CD14-positive monocyte (primary cell): ENCODE measurements at regions not wholly inside any gene's neighbourhood (a gene's known extent, or its start where the extent isn't known, plus 50 kb on each side); places are given as distances from the start of the nearest gene placed in this dataset.

ENCODE experiments used
- DNase-seq, 3 donors: peaks; one replicate each; pipeline ENCODE4 v3.0.0-alpha.2; 2011 to 2022
- H2AFZ ChIP-seq: 2 replicates; pipeline ENCODE4 v1.6.0; 2012; ENCODE audit warnings: mild to moderate bottlenecking, low read depth, low read length, inconsistent platforms; ENCODE audit not compliant: insufficient read depth, poor library complexity, severe bottlenecking
- H3K27ac ChIP-seq, 2 donors: 1 replicate in 1 of 2; 2 replicates in 1 of 2; pipeline ENCODE4 v1.5.1; 2012 to 2013; ENCODE audit warnings: low read length in 2 of 2, control low read depth in 1 of 2, inconsistent platforms in 1 of 2, low read depth in 1 of 2, mild to moderate bottlenecking in 1 of 2
- H3K27me3 ChIP-seq, 2 donors: one replicate each; pipeline versions ENCODE4 v1.6.0 to v1.6.1; 2011 to 2013; ENCODE audit warnings: low read length in 2 of 2; ENCODE audit not compliant: control insufficient read depth in 2 of 2, insufficient read depth in 2 of 2
- H3K36me3 ChIP-seq, 2 donors: replicated peaks in 1 of 2; 1 replicate in 1 of 2; 2 replicates in 1 of 2; pipeline versions ENCODE4 v1.5.1 to v1.6.1; 2012 to 2013; ENCODE audit warnings: low read length in 2 of 2, control low read depth in 1 of 2, inconsistent platforms in 1 of 2, mild to moderate bottlenecking in 1 of 2; ENCODE audit not compliant: insufficient read depth in 2 of 2, control insufficient read depth in 1 of 2
- H3K4me1 ChIP-seq, 2 donors: 1 replicate in 1 of 2; 2 replicates in 1 of 2; pipeline versions ENCODE4 v1.5.1 to v1.6.1; 2012 to 2013; ENCODE audit warnings: low read length in 2 of 2, control low read depth in 1 of 2, inconsistent platforms in 1 of 2, mild to moderate bottlenecking in 1 of 2, moderate library complexity in 1 of 2; ENCODE audit not compliant: insufficient read depth in 2 of 2, control insufficient read depth in 1 of 2
- H3K4me2 ChIP-seq: replicated peaks from 2 replicates; pipeline ENCODE3; 2012; ENCODE audit warnings: low read length, moderate library complexity, mild to moderate bottlenecking; ENCODE audit not compliant: poor library complexity, severe bottlenecking; ENCODE audit errors: extremely low read depth
- H3K4me3 ChIP-seq, 3 experiments: fragments of 200-600 bp in 1 of 3; sonication (generic) in 1 of 3; replicated peaks in 1 of 3; 1 replicate in 2 of 3; 2 replicates in 1 of 3; pipeline ENCODE4 v1.5.1; 2011 to 2013; ENCODE audit warnings: low read length in 3 of 3, mild to moderate bottlenecking in 3 of 3, control low read depth in 2 of 3, low read depth in 2 of 3, inconsistent platforms in 1 of 3, moderate library complexity in 1 of 3
- H3K79me2 ChIP-seq: 2 replicates; pipeline ENCODE4 v1.6.0; 2012; ENCODE audit warnings: mild to moderate bottlenecking, control low read depth, inconsistent platforms, low read length, moderate library complexity; ENCODE audit not compliant: insufficient read depth
- H3K9ac ChIP-seq: 2 replicates; pipeline ENCODE4 v1.6.0; 2017; ENCODE audit warnings: low read length, mild to moderate bottlenecking; ENCODE audit not compliant: insufficient read depth, poor library complexity, severe bottlenecking
- H3K9me3 ChIP-seq, 2 donors: replicated peaks in 1 of 2; 1 replicate in 1 of 2; 2 replicates in 1 of 2; pipeline versions ENCODE4 v1.5.1 to v1.6.1; 2012 to 2013; ENCODE audit warnings: low read length in 2 of 2, control low read depth in 1 of 2; ENCODE audit not compliant: control insufficient read depth in 1 of 2, insufficient read depth in 1 of 2
- H4K20me1 ChIP-seq: 2 replicates; pipeline ENCODE4 v1.6.0; 2012; ENCODE audit warnings: mild to moderate bottlenecking, low read length, control low read depth, moderate library complexity; ENCODE audit not compliant: insufficient read depth
- H3K27ac Mint-ChIP-seq, 7 donors: one replicate each; pipeline ENCODE4 v1.8.0; 2020; ENCODE audit warnings: mild to moderate bottlenecking in 7 of 7, mixed read lengths in 7 of 7, moderate library complexity in 6 of 7, inconsistent platforms in 2 of 7
- H3K27me3 Mint-ChIP-seq, 3 donors: one replicate each; pipeline ENCODE4 v1.8.0; 2021 to 2022; ENCODE audit warnings: low read depth in 3 of 3, mild to moderate bottlenecking in 3 of 3, mixed read lengths in 3 of 3, moderate library complexity in 3 of 3, inconsistent platforms in 1 of 3
- H3K36me3 Mint-ChIP-seq, 2 donors: one replicate each; pipeline ENCODE4 v1.8.0; 2020; ENCODE audit warnings: mixed read lengths in 2 of 2, inconsistent platforms in 1 of 2, mild to moderate bottlenecking in 1 of 2
- H3K4me1 Mint-ChIP-seq: one replicate; pipeline ENCODE4 v1.8.0; 2020; ENCODE audit warnings: mild to moderate bottlenecking, mixed read lengths
- H3K4me3 Mint-ChIP-seq, 2 donors: one replicate each; pipeline ENCODE4 v1.8.0; 2020; ENCODE audit warnings: mild to moderate bottlenecking in 2 of 2, mixed read lengths in 2 of 2, moderate library complexity in 1 of 2
- H3K9me3 Mint-ChIP-seq, 7 donors: one replicate each; pipeline ENCODE4 v1.8.0; 2020 to 2022; ENCODE audit warnings: mixed read lengths in 7 of 7, mild to moderate bottlenecking in 6 of 7, moderate library complexity in 6 of 7, inconsistent platforms in 2 of 7
- WGBS: methylation state at CpG from one replicate; pipeline ENCODE4 v1.1.5; 2013; ENCODE audit warnings: missing lambda C conversion rate; ENCODE audit not compliant: insufficient coverage; 5-methylcytosine and 5-hydroxymethylcytosine counted together
- intact Hi-C, 2 donors: fragments of 100-400 bp; cut with micrococcal nuclease; formaldehyde crosslinking; loops; one replicate each; pipeline versions ENCODE4 v1.15.0 to v1.15.1; 2023
- TF ChIP-seq, protein P1 (sequence below): fragments of 200-600 bp; IDR thresholded peaks from one replicate; pipeline ENCODE4 v1.8.0; 2022; ENCODE audit warnings: antibody characterized with exemption, mild to moderate bottlenecking

- H3K27ac ChIP-seq: no peak overlapping the region
- 90% methylated on average over 4 of the region's 4 CpGs for WGBS
- no peaks in the 10 kb centered on the region for H3K4me1 ChIP-seq
- no peaks in the 10 kb centered on the region for H3K27me3 ChIP-seq
- H3K9me3 Mint-ChIP-seq: peaks cover 0 to 2% (median 0%) of the 10 kb centered on the region in 7 donors
- no peak overlapping the region for H3K4me3 ChIP-seq
- no peak overlapping the region for H3K9ac ChIP-seq
- no peaks in the 10 kb centered on the region for H3K36me3 ChIP-seq
- no peak overlapping the region for H3K4me3 Mint-ChIP-seq
- no peaks in the 10 kb centered on the region for H3K79me2 ChIP-seq
- H3K27me3 Mint-ChIP-seq: peaks cover 2 to 5% (median 4%) of the 10 kb centered on the region in 3 donors
- H2AFZ ChIP-seq: no peak overlapping the region
- no peaks in the 10 kb centered on the region for H3K4me1 Mint-ChIP-seq
- no peaks in the 10 kb centered on the region for H4K20me1 ChIP-seq
- no peaks in the 10 kb centered on the region for H3K9me3 ChIP-seq
- H3K27ac Mint-ChIP-seq: no peak overlapping the region
- no peak overlapping the region for H3K4me2 ChIP-seq
- H3K36me3 Mint-ChIP-seq: no peaks in the 10 kb centered on the region
- DNase-seq: no peak
- intact Hi-C loops: no loop called here
- TF ChIP-seq, protein P1, sequence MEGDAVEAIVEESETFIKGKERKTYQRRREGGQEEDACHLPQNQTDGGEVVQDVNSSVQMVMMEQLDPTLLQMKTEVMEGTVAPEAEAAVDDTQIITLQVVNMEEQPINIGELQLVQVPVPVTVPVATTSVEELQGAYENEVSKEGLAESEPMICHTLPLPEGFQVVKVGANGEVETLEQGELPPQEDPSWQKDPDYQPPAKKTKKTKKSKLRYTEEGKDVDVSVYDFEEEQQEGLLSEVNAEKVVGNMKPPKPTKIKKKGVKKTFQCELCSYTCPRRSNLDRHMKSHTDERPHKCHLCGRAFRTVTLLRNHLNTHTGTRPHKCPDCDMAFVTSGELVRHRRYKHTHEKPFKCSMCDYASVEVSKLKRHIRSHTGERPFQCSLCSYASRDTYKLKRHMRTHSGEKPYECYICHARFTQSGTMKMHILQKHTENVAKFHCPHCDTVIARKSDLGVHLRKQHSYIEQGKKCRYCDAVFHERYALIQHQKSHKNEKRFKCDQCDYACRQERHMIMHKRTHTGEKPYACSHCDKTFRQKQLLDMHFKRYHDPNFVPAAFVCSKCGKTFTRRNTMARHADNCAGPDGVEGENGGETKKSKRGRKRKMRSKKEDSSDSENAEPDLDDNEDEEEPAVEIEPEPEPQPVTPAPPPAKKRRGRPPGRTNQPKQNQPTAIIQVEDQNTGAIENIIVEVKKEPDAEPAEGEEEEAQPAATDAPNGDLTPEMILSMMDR: no peak
Measured at GRCh38 chr16:8519179-8519578, 71.1 kb downstream of the TMEM114 start.

DNA sequence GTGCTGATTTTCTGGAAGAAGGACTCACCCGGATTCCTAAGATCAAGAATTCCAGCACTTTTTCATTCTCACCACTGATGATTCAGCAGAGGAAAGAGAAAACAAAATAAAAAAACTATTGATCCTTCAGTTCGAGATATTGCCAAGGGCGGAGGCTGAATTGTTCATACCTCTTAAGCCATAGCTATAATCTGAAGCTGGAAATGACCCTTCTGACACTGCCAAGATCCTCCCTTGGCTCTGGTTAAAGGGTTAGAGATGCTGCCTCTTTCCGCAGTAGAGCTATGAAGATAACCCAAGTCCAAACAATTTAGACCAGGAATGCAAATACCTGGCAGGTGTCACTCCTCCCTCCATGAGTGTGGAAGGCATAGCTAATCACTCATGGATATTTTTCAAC is 73.0 kb downstream of the TMEM114 start:
- intact Hi-C loops: no loop called here
- H3K36me3 Mint-ChIP-seq: no peaks in the 10 kb centered on the region
- H3K4me3 ChIP-seq: no peak overlapping the region
- WGBS: 60% methylated on average over 1 of the region's 4 CpGs
- no peak overlapping the region for H3K4me2 ChIP-seq
- no peaks in the 10 kb centered on the region for H3K4me1 Mint-ChIP-seq
- H3K9ac ChIP-seq: no peak overlapping the region
- peaks cover 0 to 3% (median 0%) of the 10 kb centered on the region in 7 donors for H3K9me3 Mint-ChIP-seq
- H4K20me1 ChIP-seq: no peaks in the 10 kb centered on the region
- no peak overlapping the region for H3K27ac Mint-ChIP-seq
- no peak overlapping the region for H2AFZ ChIP-seq
- H3K9me3 ChIP-seq: no peaks in the 10 kb centered on the region
- H3K79me2 ChIP-seq: no peaks in the 10 kb centered on the region
- H3K27ac ChIP-seq: no peak overlapping the region
- no peak for DNase-seq
- no peak overlapping the region for H3K4me3 Mint-ChIP-seq
- H3K4me1 ChIP-seq: no peaks in the 10 kb centered on the region
- no peaks in the 10 kb centered on the region for H3K36me3 ChIP-seq
- H3K27me3 Mint-ChIP-seq: peaks cover 0 to 5% (median 4%) of the 10 kb centered on the region in 3 donors
- no peaks in the 10 kb centered on the region for H3K27me3 ChIP-seq
- TF ChIP-seq, protein P1: no peak
